Mesodermal cell (in vitro differentiated cells): ENCODE measurements at regions not wholly inside any gene's neighbourhood (a gene's known extent, or its start where the extent isn't known, plus 50 kb on each side); places are given as distances from the start of the nearest gene placed in this dataset.

Experiments
- H3K27ac ChIP-seq: 2 replicates; pipeline ENCODE4 v1.7.0; 2013; ENCODE audit warnings: mild to moderate bottlenecking, low read depth, low read length, moderate library complexity; ENCODE audit not compliant: severe bottlenecking
- H3K36me3 ChIP-seq: 2 replicates; pipeline ENCODE4 v1.7.1; 2013; ENCODE audit warnings: mild to moderate bottlenecking, low read length, moderate library complexity; ENCODE audit not compliant: control insufficient read depth, insufficient read depth
- H3K4me1 ChIP-seq: one replicate; pipeline ENCODE4 v1.7.1; 2013; ENCODE audit warnings: mild to moderate bottlenecking, low read length; ENCODE audit not compliant: insufficient read depth, control insufficient read depth, poor library complexity, severe bottlenecking
- H3K4me3 ChIP-seq: 2 replicates; pipeline ENCODE4 v1.7.0; 2013; ENCODE audit warnings: low read length, control low read depth, mild to moderate bottlenecking; ENCODE audit not compliant: insufficient read depth, poor library complexity, severe bottlenecking; ENCODE audit errors: extremely low read depth
- H3K9me3 ChIP-seq: 2 replicates; pipeline ENCODE4 v1.7.1; 2013; ENCODE audit warnings: mild to moderate bottlenecking, low read length, moderate library complexity; ENCODE audit not compliant: control insufficient read depth
- WGBS, 2 experiments: methylation state at CpG; one replicate each; pipeline ENCODE4 v1.1.5; 2013; ENCODE audit warnings: missing lambda C conversion rate in 2 of 2; ENCODE audit not compliant: insufficient coverage in 2 of 2; 5-methylcytosine and 5-hydroxymethylcytosine counted together

DNA sequence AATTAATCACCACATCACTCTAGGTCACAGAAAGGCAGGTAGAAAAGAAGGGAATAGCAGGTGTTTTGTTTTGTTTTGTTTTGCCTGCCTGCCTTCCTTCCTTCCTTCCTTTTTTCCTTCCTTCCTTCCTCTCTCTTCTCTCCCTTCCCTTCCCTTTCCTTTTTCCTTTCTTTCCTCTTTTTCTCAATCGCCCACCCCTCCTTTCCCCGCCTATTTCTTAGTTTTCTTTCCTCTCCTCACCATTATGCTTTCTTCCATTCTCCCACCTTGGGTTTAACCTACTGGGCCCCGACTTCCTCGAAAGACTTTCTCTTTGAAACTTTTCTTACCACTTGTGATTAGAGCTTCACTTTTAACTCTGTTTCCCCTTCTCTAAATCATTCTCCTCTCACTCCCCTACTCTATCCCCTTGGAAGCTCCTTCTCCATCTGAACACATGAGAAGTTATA is 231.3 kb upstream of the CD180 start:
- Histone ChIP-seq H3K36me3 (no peaks in the 10 kb centered on the region), H3K9me3 (no peaks in the 10 kb centered on the region), H3K4me1 (no peaks in the 10 kb centered on the region), H3K4me3 (no peak overlapping the region), H3K27ac (no peak overlapping the region)
- WGBS, 2 experiments = 89 to 92% methylated on average over 3 to 4 of the region's 4 CpGs

DNA sequence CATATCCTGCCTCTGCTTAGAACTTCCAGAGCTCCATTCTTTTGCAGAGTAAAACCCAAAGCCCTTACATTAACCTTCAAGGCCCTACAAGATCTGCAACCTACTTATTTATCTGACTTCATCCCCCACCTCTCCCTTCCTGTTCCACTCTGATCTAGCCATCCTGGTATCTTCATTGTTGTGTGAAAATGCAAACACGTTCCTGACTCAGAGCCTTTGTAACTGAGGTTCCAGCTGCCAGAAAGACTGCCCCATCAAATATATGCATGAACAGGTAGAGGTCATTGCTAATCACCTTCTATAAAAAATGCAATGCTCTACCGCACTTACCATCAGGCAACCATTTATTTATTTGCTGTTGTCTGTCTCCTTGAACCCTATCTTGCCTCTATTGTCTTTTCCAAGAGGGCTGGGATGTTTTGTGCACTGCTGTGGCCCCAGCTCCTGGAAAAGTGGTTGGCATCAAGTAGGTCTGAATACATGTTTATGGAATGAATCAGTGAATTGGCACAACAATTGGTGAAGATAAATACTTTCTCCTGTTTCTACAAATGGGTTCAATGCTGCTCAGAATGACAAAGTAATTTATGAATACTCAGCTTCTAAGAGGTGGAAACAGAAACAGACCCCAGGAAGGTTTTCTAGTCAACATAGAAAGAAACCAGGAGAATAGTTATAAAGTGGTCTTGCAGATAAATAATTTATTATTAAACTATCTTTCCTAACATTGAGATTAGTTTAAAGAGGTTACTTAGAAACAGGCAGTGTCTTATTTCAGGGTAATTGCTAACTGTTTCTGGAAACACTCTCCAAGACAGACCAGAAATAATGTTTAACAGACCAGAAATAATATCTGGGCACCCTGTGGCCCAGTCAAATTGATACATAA is 230.6 kb upstream of the CD180 start:
- no peaks in the 10 kb centered on the region for H3K9me3 ChIP-seq
- 57 to 92% methylated on average over 1 to 2 of the region's 2 CpGs for WGBS, 2 experiments
- no peaks in the 10 kb centered on the region for H3K4me1 ChIP-seq
- H3K27ac ChIP-seq = no peak overlapping the region
- H3K4me3 ChIP-seq = no peak overlapping the region
- H3K36me3 ChIP-seq = no peaks in the 10 kb centered on the region

DNA sequence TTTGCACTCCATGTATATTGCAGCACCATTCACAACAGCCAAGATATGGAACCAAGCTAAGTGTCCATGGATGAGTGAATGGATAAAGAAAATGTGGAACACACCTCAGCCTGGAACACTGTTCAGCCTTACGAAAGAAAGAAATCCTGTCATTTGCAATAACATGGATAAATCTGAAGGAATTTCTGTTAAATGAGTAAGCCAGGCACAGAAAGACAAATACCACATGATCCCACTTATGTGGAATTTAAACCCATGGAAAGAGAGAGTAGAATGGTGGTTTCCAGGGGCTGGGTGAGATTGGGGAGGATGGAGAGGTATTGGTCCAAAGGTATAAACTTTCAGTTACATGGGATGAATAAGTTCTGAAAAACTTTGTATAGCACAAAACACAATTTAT is 228.9 kb upstream of the CD180 start:
- Histone ChIP-seq H3K9me3 (no peaks in the 10 kb centered on the region), H3K4me1 (no peaks in the 10 kb centered on the region), H3K4me3 (no peak overlapping the region), H3K36me3 (no peaks in the 10 kb centered on the region), H3K27ac (no peak overlapping the region)
- no CpG with 5 or more reads among the region's 1 CpG for WGBS, 2 experiments

DNA sequence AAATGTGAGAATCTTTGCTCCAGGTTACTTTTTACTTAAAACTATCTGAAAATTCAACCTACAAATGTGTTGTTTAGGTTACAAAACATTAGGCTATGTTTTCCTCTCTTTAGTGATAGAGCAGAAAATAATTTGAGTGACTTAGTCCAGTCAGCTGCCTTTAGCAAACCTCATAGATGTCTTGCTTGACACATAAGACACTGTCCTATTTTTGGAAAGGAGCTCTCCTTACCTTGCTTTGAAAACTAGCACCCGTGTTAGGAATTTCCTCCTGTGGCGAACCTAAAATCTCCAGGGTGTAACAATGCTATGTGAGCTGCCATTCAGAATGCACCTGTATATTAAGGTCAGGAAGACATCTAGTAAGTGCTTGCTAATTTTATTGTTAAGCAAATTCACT is 221.2 kb upstream of the CD180 start:
- H3K4me3 ChIP-seq = no peak overlapping the region
- no peaks in the 10 kb centered on the region for H3K36me3 ChIP-seq
- 50 to 80% methylated on average over 1 to 2 of the region's 2 CpGs for WGBS, 2 experiments
- no peak overlapping the region for H3K27ac ChIP-seq
- peaks cover 4% of the 10 kb centered on the region for H3K4me1 ChIP-seq
- no peaks in the 10 kb centered on the region for H3K9me3 ChIP-seq

DNA sequence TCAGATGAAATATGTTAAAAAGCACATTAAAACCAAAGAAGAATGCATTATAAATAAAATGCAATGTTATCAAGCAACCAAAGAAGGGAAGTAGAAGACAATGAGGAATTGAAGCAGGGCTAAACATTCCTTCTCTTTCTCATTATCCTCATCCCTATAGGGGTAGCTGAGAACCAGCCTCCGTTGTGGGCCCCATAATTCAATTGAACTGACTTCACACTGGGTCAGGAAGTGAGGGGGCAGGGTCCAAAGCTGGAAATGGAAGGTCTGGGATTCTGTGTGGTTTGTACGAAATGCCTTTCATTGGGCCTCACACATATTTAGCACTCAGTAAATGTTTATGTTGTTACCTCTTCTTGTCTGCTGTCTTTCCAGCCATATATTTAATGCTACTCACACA is 220.4 kb upstream of the CD180 start:
- H3K36me3 ChIP-seq = no peaks in the 10 kb centered on the region
- H3K4me3 ChIP-seq = no peak overlapping the region
- H3K27ac ChIP-seq = no peak overlapping the region
- H3K4me1 ChIP-seq = peaks cover 4% of the 10 kb centered on the region
- H3K9me3 ChIP-seq = no peaks in the 10 kb centered on the region
- no CpG with 5 or more reads among the region's 2 CpGs for WGBS, 2 experiments

DNA sequence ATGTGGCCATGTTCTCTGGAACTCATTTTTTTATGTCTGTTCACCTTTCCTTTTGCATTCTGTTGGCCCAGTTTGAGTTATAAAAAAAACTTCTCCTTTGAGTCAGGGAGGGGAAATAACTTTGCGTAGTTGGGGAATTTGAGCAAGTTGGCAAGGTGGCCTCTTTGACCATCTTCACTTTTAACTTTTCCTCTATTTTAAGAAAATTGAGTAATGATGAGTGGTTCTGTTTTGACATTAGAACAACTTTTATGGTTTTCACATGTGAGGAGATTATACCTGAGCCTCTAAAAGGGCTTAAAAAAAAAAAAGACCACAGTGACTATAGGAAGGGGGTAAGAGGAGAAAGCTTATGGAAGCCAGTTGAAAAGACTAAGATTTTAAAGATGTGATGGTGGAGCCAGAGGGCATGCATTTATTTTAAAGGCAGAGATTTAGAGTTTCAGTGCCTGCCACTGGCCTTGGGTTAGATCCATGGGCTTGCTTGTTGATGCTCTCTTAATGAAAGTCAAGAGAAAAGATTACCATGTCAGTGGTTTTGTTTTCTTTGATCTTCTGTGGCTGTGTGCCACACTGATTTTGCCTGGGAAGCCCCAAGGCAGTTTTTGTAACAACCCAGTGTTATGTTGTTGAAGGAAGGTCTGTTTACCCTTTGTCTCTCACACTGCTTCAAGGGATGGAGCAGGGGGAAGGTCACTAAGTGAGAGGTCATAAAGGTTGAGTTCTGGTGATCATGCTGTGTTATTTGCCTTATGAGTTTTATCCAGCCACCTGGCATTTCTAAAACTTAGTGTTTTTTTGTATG is 219.7 kb upstream of the CD180 start:
- no CpG with 5 or more reads among the region's 1 CpG for WGBS, 2 experiments
- H3K4me3 ChIP-seq = no peak overlapping the region
- H3K9me3 ChIP-seq = no peaks in the 10 kb centered on the region
- H3K36me3 ChIP-seq = no peaks in the 10 kb centered on the region
- peaks cover 4% of the 10 kb centered on the region for H3K4me1 ChIP-seq
- H3K27ac ChIP-seq = no peak overlapping the region

DNA sequence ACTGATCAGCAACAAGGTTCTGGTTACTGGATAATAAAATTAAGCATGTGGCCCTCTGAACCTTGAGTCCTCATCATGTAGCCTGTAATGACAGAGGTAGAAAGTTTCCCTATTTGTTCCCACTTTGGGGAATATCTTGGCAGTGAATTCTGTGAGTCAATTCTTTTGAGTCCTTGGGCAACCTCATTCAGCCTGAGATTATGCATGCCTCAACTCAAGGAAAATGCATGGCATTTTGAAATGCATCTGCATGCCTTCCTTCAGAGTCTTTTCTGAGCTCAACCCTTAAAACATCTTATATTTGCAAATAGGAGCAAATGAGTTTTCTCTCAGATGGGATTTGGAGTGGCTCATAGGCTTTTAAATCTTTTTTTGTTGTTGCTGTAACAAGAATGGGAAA is 218.1 kb upstream of the CD180 start:
- H3K36me3 ChIP-seq = no peaks in the 10 kb centered on the region
- H3K4me1 ChIP-seq = peaks cover 4% of the 10 kb centered on the region
- no peak overlapping the region for H3K4me3 ChIP-seq
- no peaks in the 10 kb centered on the region for H3K9me3 ChIP-seq
- H3K27ac ChIP-seq = no peak overlapping the region

DNA sequence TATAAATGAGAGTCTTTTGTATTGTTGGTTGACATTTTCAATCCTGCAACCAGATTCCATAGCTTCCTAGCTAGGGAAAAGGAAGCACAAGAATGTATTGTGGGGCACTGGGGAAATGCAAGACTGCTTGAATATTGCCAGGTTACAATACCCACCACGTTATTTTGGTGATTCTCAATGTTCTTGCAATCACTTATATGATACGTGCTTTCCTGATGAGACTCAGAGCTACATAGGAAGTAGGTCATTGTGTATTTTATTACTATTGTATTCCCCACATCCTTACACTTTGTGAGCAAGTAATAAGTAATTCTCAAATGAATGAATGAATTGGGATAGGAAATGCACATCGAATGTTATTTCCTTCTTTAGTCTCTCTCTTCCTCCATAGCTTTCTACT is 217.1 kb upstream of the CD180 start:
- H3K4me1 ChIP-seq = peaks cover 4% of the 10 kb centered on the region
- H3K9me3 ChIP-seq = no peaks in the 10 kb centered on the region
- H3K4me3 ChIP-seq = no peak overlapping the region
- H3K36me3 ChIP-seq = no peaks in the 10 kb centered on the region
- WGBS, 2 experiments = no CpG with 5 or more reads among the region's 3 CpGs
- no peak overlapping the region for H3K27ac ChIP-seq

DNA sequence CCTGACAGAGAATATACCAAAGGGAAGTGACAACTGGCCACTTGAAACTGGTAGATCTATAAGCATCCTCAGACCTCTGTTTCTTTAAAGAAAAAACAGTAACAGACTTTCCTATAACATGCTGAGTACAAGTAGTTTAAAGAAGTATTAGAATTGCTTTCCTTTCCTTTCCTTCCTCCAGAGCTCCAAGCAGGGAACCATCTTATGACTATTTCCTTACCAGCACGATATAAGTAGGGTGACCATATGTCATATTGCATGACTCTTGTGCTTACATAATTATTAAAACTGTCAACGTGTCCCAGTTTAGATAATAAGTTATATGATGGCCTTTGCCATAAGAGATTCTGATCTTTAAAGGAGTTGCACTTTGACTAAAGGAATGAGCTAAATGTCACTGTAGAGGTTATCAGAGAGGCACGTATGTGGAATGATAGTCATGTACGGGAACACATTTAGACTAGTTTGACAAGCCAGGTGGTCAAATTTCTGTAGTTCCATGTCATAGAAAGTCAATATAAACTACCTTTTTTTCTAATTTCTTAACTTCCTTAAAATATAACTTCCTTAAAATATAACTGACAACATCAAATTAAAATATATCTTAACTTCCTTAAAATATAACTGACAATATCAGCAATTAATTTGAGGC is 212.7 kb upstream of the CD180 start:
- Histone ChIP-seq H3K27ac (no peak overlapping the region), H3K9me3 (no peaks in the 10 kb centered on the region), H3K4me3 (no peak overlapping the region), H3K4me1 (no peaks in the 10 kb centered on the region), H3K36me3 (no peaks in the 10 kb centered on the region)
- 89% methylated on average over 3 of the region's 4 CpGs; no CpG with 5 or more reads in 1 of the 2 experiments for WGBS, 2 experiments

DNA sequence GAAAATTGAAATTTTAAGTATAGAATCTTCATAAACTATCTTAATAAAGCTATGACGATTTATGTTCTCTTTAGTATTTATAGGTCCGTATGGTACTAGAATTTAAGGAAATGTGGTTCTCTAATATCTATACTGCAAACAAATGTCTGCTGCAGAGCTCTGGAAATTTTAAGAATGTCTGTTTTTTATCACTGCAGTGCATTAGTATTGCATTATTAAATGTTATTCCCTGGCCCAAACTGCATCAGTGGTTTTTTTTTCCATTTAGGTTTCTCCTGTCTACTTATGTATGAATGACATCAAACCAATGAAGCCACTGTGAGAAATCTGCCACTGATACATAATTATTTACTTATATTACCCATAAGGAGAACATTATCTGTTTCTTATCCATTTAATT is 211.4 kb upstream of the CD180 start:
- Histone ChIP-seq H3K4me3 (no peak overlapping the region), H3K27ac (no peak overlapping the region), H3K36me3 (no peaks in the 10 kb centered on the region), H3K9me3 (no peaks in the 10 kb centered on the region), H3K4me1 (no peaks in the 10 kb centered on the region)
- WGBS, 2 experiments = no CpG with 5 or more reads among the region's 2 CpGs
